ENCODE measurements at regions not wholly inside any gene's neighbourhood (a gene's known extent, or its start where the extent isn't known, plus 50 kb on each side); places are given as distances from the start of the nearest gene placed in this dataset.

- no peak for DNase-seq
These were observed 427.8 kb downstream of the DNAJB9 start for GRCh38 chr7:108997480-108997879.

- DNase-seq, result no peak
These were observed 434.1 kb downstream of the DNAJB9 start for GRCh38 chr7:109003742-109004141.

DNA sequence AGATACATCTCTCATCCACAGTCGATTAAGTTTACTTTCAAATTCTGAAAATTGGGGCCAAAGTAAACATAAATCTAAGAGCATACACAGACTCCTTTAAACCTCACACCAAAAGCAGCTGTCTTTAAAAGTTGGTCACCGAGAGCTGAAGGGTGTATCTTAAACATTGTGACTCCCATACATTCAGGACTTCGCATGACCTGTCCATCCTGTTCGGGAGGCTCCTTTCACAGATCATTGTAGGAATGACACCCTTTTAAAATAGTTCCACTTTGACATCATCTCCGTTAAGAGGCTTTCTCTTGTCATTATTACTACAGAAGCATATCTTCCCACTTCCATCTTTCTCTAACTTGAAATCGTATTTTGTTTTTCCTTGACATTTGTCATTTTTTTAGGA is 440.0 kb downstream of the DNAJB9 start:
- no peak for DNase-seq

GRCh38 chr7:109020251-109020650 is 450.6 kb downstream of the DNAJB9 start:
- no peak for DNase-seq

GRCh38 chr7:109021390-109021789 is 451.7 kb downstream of the DNAJB9 start:
- no peak for DNase-seq

DNA sequence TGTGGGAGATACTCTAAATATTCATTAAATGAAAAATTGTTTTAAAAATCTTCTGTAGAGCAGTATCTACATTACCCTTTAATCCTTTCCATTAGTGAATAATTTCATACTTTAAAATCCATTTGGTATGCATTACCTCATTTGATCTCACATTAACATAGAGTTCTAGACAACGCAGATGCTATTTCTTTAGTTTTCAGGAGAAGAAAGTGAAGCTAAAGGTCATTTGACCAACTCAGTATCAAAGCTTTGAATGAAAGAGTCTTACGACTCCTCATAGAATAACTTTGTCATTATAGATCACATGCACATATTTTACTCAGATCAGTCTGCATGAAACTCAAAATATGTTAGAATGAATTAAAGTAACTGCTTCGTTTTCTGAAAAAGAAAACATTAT is 460.2 kb downstream of the DNAJB9 start:
- no peak for DNase-seq

DNA sequence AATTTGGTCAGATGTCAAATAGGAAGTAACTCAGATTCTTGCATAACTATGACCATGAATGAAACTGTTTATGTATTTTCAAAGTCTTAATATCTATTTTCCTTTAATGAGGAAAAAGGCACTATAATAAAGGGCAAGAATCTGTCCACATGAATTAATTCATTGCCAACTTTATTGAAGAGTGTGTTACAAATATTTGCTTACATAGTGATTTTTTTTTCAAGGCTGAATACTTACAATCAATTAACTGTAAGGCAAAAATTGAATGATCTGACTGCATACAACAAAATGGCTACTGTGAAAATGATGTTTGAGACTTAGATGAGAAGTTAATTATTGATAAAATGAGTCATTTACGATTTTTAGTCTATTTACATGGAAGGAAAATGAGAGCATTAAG is 475.0 kb downstream of the DNAJB9 start:
- no peak for DNase-seq

GRCh38 chr7:109049366-109049765 is 479.7 kb downstream of the DNAJB9 start:
- DNase-seq, result no peak

GRCh38 chr7:109059089-109059488 is 489.4 kb downstream of the DNAJB9 start:
- no peak for DNase-seq

DNA sequence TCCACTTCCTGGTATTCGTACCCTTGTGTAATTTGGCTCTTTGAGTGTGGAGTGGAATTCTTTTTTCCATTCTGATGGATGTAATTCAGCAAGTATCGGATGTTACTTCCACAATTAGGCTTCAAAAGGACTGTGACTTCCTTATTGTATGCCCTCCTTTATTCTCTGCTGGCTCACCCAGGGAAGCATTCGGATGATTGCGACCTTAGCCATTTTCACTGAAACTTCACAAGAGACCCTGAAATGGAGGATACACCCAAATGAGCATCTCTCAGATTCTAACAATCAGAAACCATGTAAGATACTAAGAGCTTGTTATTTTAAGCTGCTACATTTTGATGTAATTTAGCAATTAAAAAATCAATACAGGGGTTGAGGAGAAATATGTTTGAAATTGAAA is 493.1 kb downstream of the DNAJB9 start:
- DNase-seq, result no peak

DNA sequence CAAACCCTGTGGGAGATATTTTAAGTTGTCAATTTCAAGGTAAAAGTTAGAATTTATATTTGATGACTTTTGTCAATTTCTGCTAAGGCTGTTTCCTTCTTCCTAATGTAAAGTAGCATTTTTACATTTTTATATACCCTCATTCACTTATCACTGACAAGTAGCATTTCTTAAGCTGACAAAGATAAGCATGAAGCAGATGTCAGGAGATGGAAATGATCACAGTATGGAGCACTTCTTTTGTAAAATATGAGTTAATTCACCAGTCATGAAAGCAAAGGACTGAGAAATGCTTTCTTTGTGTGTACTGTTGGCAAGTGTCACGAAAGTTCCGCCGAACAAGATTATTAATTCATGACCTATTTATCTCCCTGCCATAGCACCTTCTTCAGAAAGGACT is 503.9 kb downstream of the DNAJB9 start:
- no peak for DNase-seq

DNA sequence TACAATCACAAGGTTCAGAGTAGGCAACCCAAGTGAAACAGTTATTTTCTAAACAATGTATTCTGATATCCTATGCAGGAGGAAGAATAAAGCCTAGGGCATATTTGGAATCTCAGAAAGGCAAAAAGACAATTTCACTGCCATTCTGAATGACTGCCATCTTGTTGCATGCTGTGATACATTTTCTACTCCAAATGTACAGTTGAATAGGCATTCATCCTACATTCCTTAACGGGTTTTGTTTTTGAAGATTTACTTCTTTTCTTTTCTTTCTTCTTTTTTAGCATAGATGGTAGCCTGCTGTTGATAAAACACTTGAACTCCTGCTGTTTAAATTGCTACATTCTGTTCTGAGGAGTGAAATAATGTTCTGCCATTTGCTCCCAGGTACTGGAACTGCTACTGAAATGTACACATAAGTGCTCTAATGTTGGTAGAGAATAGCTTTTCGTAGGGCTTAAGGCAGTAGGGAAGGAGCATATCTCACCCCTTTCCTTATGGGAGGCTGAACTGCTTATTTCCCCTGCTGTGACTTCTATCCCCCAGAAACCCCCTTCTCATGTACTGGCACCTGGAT is 506.8 kb downstream of the DNAJB9 start:
- no peak for DNase-seq

- DNase-seq, result no peak
These were observed 521.4 kb downstream of the DNAJB9 start for GRCh38 chr7:109091042-109091441.

DNA sequence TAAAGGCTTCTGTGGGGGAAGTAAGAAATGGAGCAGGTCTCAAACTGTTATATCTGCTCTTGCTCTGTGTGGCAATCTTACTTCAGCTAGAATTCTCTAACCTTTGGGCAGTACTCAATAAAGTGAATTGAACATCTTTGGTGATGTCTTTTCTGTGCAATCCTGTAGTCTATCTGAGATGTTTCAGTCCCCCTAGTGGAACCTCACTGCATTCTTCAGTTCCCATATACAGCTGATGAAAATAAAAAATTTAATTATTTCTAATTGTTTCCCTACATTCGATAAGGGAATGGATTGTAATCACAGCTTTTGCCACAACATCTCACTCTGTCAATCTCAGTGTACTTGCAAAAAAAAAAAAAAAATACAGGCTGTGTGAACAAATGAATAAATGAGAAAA is 522.6 kb downstream of the DNAJB9 start:
- no peak for DNase-seq

- no peak for DNase-seq
These were observed 531.7 kb downstream of the DNAJB9 start for GRCh38 chr7:109101332-109101731.

DNA sequence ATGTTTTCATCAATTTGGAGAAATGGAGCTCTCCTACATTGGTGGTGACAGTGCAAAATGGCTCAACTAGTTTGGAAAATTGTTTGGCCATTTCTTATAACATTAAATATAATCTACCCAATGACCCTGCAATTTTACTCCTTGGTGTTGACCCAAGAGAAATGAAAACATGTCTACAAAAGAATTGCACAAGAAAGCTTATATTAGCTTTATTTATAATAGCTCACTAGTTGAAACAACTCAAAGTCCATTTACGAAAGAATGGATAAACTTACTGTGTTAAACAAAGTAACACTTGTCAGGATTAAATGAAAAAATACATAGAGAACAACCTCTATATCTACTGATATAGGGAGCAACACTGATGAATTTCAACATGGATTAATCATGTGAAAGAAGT is 539.9 kb downstream of the DNAJB9 start:
- DNase-seq, result no peak

GRCh38 chr7:109111086-109111485 is 541.4 kb downstream of the DNAJB9 start:
- DNase-seq, result no peak

DNA sequence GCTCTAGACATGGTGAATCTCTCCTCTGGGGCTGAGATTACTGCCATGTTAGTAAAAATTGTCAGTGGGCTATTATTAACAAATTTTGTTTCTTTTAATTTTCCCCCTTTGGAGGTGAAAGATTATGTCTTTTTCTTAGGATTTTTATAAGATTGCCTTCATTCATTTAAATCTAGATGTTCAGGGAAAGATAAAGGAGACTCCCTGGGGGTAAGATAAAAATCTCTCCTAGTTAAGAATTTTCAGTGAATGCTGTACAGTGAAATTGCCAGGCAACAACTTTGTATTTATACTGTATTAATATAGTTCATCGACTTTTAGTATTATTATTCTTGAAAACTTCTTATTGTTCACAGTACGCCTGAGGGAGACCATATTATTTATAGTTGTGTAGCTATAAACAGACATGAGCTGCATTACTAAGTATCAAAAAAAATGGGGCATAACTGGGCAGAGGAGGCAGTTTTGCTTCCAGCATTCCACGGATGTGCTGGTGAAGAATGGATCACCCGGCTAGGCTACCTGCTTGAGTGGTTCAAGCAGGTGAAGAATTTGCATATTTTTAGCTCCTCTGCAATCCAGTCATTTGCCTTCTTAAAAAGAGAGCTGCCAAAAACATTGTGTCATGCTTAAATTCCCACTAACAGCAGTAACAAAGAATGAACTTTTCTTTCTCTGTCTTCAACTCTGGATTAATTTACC is 552.1 kb downstream of the DNAJB9 start:
- no peak for DNase-seq

DNA sequence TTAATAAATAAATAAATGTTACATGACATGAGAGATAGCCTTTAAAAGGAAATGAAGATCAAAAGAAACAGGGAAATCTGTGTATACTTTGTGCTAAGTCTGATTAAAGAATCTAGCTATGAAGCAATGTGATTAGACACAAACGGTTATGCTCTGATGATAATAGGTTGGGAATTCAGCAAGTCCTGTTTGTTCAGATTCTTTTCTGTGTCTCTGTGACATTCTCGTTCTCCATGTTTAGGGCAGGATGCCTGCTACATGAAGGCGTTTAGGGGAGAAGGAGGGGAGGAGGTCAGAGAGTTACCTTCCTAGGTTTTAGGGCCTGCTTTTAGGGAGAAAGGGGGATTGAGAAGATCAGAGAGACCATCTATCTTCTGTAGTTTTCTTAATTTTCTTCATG is 555.3 kb downstream of the DNAJB9 start:
- no peak for DNase-seq

GRCh38 chr7:109126404-109127050 is 556.9 kb downstream of the DNAJB9 start:
- no peak for DNase-seq

DNA sequence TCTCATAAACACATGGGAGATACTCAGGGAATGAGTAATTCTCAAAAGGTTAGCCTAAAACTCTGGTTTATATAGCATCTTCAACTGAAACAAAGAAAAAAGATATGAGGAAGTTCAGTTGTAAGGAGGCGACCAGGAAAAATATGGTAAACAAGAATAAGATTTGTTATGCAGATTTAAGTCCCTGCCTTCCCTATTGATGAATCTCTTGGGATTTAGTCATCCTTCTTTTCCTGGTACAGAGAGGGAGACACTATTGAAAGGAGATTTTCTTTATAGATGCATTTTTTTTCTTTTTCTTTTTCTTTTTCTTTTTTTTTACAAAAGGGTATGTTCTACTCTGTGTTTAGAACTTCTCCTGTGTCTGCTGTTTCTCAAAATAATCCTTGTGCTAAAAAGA is 557.5 kb downstream of the DNAJB9 start:
- no peak for DNase-seq

- DNase-seq, result no peak
These were observed 561.5 kb downstream of the DNAJB9 start for GRCh38 chr7:109131141-109131540.

DNA sequence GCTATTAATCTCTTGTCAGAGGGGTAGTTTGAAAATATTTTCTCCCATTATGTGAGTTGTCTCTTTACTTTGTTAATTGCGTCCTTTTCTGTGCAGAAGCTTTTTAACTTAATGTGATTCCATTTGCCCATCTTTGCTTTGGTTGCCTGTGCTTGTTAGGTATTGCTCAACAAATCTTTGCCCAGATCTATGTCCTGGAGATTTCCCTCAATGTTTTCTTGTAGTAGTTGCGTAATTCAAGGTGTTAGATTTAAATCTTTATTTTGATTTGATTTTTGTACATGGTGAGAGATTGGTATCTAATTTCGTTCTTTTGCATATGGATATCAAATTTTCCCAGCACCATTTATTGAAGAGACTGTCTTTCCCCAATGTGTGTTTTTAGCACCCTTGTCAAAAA is 567.2 kb downstream of the DNAJB9 start:
- DNase-seq, result no peak

DNA sequence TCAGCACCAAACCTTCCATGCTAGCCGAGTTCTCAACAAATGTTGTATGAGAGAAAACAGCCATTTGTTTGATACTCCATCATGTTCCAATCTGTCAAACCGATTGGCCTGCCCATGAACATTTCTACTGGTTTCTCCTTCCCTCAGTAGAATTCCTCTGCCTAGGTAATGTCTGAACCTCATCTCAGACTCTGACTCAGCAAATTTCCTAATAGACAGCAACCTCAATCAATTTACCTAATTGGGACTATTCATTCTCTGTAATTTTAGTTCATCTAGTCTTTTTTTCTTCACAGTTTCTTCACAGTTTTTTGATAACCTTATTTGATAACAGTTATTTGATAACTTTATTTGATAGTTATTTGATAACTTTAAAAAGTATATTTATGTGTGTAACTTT is 585.1 kb downstream of the DNAJB9 start:
- no peak for DNase-seq

- no peak for DNase-seq
These were observed 588.6 kb downstream of the DNAJB9 start for GRCh38 chr7:109158246-109158645.
